OCI-LY1 (cell line): ENCODE measurements at regions not wholly inside any gene's neighbourhood (a gene's known extent, or its start where the extent isn't known, plus 50 kb on each side); places are given as distances from the start of the nearest gene placed in this dataset.

Experiments used
- H2AFZ ChIP-seq: fragments of 200-600 bp; sonication (generic), shearing (Covaris generic); 2 replicates; pipeline ENCODE4 v1.6.0; 2014; ENCODE audit warnings: antibody characterized with exemption, mild to moderate bottlenecking, low read length
- H3F3A ChIP-seq: fragments of 200-600 bp; sonication (generic), shearing (Covaris generic); 2 replicates; pipeline ENCODE4 v1.6.0; 2014; ENCODE audit warnings: mild to moderate bottlenecking, antibody characterized with exemption, low read length, moderate library complexity; ENCODE audit not compliant: insufficient read depth
- H3K27ac ChIP-seq: fragments of 200-600 bp; sonication (generic); 2 replicates; pipeline ENCODE4 v1.5.1; 2014; ENCODE audit warnings: low read length, mixed run types, mild to moderate bottlenecking, low read depth; ENCODE audit not compliant: poor library complexity, severe bottlenecking
- H3K27me3 ChIP-seq: fragments of 200-600 bp; sonication (generic); 2 replicates; pipeline ENCODE4 v1.6.0; 2014; ENCODE audit warnings: antibody characterized with exemption, mild to moderate bottlenecking, low read length, moderate library complexity; ENCODE audit not compliant: insufficient read depth
- H3K36me3 ChIP-seq: fragments of 200-600 bp; sonication (generic); 2 replicates; pipeline ENCODE4 v1.6.1; 2014; ENCODE audit warnings: mild to moderate bottlenecking, antibody characterized with exemption, low read length, moderate library complexity, mixed read lengths; ENCODE audit not compliant: insufficient read depth
- H3K4me1 ChIP-seq: fragments of 200-600 bp; sonication (generic); 2 replicates; pipeline ENCODE4 v1.5.1; 2014; ENCODE audit warnings: mild to moderate bottlenecking, low read length, moderate library complexity; ENCODE audit not compliant: insufficient read depth, severe bottlenecking
- H3K4me2 ChIP-seq: fragments of 200-600 bp; sonication (generic), shearing (Covaris generic); 2 replicates; pipeline ENCODE4 v1.6.1; 2014; ENCODE audit warnings: low read length
- H3K4me3 ChIP-seq: fragments of 200-600 bp; sonication (generic); 2 replicates; pipeline ENCODE4 v1.5.1; 2014; ENCODE audit warnings: low read length, low read depth, mild to moderate bottlenecking, mixed read lengths; ENCODE audit not compliant: poor library complexity, severe bottlenecking
- H3K79me2 ChIP-seq: fragments of 200-600 bp; shearing (Covaris generic); 2 replicates; pipeline ENCODE4 v1.6.1; 2016; ENCODE audit warnings: mixed run types, low read length, mixed read lengths; ENCODE audit not compliant: insufficient read depth
- H3K9ac ChIP-seq: fragments of 200-600 bp; sonication (generic), shearing (Covaris generic); 2 replicates; pipeline ENCODE4 v1.6.1; 2014; ENCODE audit warnings: mild to moderate bottlenecking, low read length, mixed read lengths
- H3K9me2 ChIP-seq: fragments of 200-600 bp; sonication (generic), shearing (Covaris generic); 2 replicates; pipeline ENCODE4 v1.6.1; 2014; ENCODE audit warnings: low read depth, mild to moderate bottlenecking, low read length, mixed read lengths
- H3K9me3 ChIP-seq: fragments of 200-600 bp; shearing (Covaris generic); 2 replicates; pipeline ENCODE4 v1.6.1; 2014; ENCODE audit warnings: low read length, mixed read lengths
- H4K20me1 ChIP-seq: fragments of 200-600 bp; sonication (generic), shearing (Covaris generic); 2 replicates; pipeline ENCODE4 v1.6.0; 2016; ENCODE audit warnings: mild to moderate bottlenecking, low read length; ENCODE audit not compliant: insufficient read depth
- EZH2 ChIP-seq: fragments of 200-600 bp; sonication (generic), shearing (Covaris generic); IDR thresholded peaks from 2 replicates; pipeline ENCODE4 v1.8.0; 2017; ENCODE audit warnings: borderline replicate concordance, mixed run types, mild to moderate bottlenecking, antibody characterized with exemption, low read length, moderate library complexity, mixed read lengths
- TF ChIP-seq, protein P1 (sequence below): fragments of 200-600 bp; sonication (generic), shearing (Covaris generic); IDR thresholded peaks from 2 replicates; pipeline ENCODE4 v1.5.1; 2017; ENCODE audit warnings: mild to moderate bottlenecking, antibody characterized with exemption, low read length, moderate library complexity, mixed read lengths

DNA sequence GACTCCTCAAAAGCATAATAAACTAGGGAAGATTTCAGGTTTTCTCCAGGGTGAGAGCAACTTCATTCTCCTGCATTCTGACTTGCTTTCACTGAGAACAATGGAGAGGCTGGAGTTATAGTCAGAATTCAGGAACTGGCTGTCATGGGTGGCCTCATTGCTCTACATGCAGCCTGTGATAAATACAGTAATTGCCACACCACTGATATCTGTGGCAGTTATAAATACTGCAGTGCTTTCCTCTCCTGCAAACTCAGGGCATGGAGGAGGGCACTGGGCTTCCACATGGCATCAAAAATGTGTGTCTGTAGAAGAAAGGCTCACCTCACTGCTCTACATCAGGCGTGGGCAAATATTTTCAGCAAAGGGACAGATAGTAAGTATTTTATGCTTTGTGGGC is 510.2 kb downstream of the ZNF516 start:
- Histone ChIP-seq H3K79me2 (no peaks in the 10 kb centered on the region), H3K9me2 (no peaks in the 10 kb centered on the region), H3K4me3 (no peak overlapping the region), H2AFZ (no peak overlapping the region), H3F3A (no peaks in the 10 kb centered on the region), H4K20me1 (no peaks in the 10 kb centered on the region), H3K27me3 (no peaks in the 10 kb centered on the region), H3K9ac (no peak overlapping the region), H3K9me3 (no peaks in the 10 kb centered on the region), H3K36me3 (no peaks in the 10 kb centered on the region), H3K4me1 (no peaks in the 10 kb centered on the region), H3K27ac (no peak overlapping the region), H3K4me2 (no peak overlapping the region)
- TF ChIP-seq, protein P1, sequence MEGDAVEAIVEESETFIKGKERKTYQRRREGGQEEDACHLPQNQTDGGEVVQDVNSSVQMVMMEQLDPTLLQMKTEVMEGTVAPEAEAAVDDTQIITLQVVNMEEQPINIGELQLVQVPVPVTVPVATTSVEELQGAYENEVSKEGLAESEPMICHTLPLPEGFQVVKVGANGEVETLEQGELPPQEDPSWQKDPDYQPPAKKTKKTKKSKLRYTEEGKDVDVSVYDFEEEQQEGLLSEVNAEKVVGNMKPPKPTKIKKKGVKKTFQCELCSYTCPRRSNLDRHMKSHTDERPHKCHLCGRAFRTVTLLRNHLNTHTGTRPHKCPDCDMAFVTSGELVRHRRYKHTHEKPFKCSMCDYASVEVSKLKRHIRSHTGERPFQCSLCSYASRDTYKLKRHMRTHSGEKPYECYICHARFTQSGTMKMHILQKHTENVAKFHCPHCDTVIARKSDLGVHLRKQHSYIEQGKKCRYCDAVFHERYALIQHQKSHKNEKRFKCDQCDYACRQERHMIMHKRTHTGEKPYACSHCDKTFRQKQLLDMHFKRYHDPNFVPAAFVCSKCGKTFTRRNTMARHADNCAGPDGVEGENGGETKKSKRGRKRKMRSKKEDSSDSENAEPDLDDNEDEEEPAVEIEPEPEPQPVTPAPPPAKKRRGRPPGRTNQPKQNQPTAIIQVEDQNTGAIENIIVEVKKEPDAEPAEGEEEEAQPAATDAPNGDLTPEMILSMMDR = no peak
- no peak for TF ChIP-seq EZH2

DNA sequence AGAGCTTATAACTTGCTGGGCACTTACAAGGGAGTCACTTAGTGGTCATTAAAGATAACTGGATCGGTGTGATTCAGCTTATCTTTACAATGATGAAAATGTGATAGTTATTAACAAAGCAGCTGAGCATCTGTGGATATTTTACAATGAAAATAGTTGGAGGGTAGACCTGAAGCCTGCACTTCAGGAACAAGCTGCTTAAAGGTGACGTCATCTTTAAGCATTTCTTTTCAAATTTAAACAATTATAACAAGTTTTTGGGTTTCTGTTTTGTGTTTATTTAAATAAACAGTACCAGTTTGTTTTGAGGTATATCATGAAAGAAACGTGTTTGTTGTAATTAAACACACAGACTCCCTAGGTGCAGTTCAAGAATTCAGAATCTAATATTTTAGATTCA is 513.9 kb downstream of the ZNF516 start:
- H4K20me1 ChIP-seq = no peaks in the 10 kb centered on the region
- no peak overlapping the region for H2AFZ ChIP-seq
- no peaks in the 10 kb centered on the region for H3K27me3 ChIP-seq
- no peak overlapping the region for H3K4me3 ChIP-seq
- no peaks in the 10 kb centered on the region for H3F3A ChIP-seq
- H3K79me2 ChIP-seq = no peaks in the 10 kb centered on the region
- no peaks in the 10 kb centered on the region for H3K36me3 ChIP-seq
- H3K9me2 ChIP-seq = no peaks in the 10 kb centered on the region
- no peak overlapping the region for H3K9ac ChIP-seq
- TF ChIP-seq EZH2 = no peak
- TF ChIP-seq, protein P1 = no peak
- H3K4me1 ChIP-seq = no peaks in the 10 kb centered on the region
- H3K9me3 ChIP-seq = no peaks in the 10 kb centered on the region
- no peak overlapping the region for H3K4me2 ChIP-seq
- H3K27ac ChIP-seq = no peak overlapping the region

DNA sequence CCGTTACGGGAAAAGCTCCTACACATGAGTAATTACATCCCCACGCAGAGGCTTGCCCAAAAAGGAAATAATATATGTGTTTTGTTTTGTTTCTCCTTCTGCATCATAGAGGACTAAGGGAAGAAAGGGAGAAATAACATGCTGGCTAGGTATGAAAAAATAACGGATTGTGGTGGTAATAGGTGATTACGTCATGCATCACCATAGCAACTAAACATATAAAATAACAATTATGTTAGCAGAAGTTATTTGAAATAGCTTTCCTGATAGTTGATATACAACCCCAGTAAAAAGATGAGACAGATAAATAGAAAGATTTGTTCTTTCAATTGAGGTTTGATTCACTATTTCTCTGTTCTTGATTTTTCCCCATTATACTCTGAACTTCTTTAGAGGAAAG is 518.0 kb downstream of the ZNF516 start:
- Histone ChIP-seq H3K4me2 (no peak overlapping the region), H3K9me2 (no peaks in the 10 kb centered on the region), H3K27ac (no peak overlapping the region), H3F3A (no peaks in the 10 kb centered on the region), H4K20me1 (no peaks in the 10 kb centered on the region), H3K9me3 (no peaks in the 10 kb centered on the region), H3K79me2 (no peaks in the 10 kb centered on the region), H3K4me3 (no peak overlapping the region), H3K27me3 (no peaks in the 10 kb centered on the region), H2AFZ (no peak overlapping the region), H3K9ac (no peak overlapping the region), H3K36me3 (no peaks in the 10 kb centered on the region), H3K4me1 (no peaks in the 10 kb centered on the region)
- TF ChIP-seq, protein P1 = no peak
- no peak for TF ChIP-seq EZH2
